Jurkat, Clone E6-1 (cell line): ENCODE measurements at regions not wholly inside any gene's neighbourhood (a gene's known extent, or its start where the extent isn't known, plus 50 kb on each side); places are given as distances from the start of the nearest gene placed in this dataset.
A peak's percentile ranks its signal among the peaks of the same experiment; 100 is the strongest.

ENCODE experiments used
- DNase-seq: peaks from one replicate; pipeline ENCODE4 v3.0.0-alpha.2; 2011; ENCODE audit warnings: low read depth, low spot score
- H3K4me3 ChIP-seq: 2 replicates; pipeline ENCODE4 v1.5.1; 2011; ENCODE audit warnings: mild to moderate bottlenecking, low read length, control low read depth, moderate library complexity

- no peak overlapping the region for H3K4me3 ChIP-seq
- no peak for DNase-seq
Measured at GRCh38 chr6:40210628-40211056, 276.4 kb upstream of the MOCS1 start.

DNA sequence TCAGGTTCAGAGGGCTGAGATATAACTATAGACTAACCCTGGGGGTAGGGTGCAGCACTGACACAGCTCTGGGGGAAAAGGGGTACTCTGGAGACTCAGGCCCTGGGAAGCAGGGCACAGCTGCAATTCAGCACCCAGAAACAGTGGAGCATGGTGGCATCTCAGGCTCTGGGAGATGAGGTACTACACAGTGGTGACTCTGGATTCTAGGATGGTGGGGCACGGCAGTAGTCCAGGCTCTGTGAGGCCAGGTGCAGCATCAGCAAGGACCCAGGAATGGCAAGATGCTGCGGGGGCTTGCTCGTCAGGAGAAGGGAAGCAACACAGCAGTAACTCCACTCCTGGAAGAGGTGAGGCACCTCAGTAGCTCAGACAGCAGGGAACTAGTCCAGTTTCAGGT is 271.5 kb upstream of the MOCS1 start:
- DNase-seq, result no peak
- H3K4me3 ChIP-seq, result no peak overlapping the region

- H3K4me3 ChIP-seq, result no peak overlapping the region
- no peak for DNase-seq
Measured at GRCh38 chr6:40205004-40205403, 270.7 kb upstream of the MOCS1 start.

- no peak for DNase-seq
- no peak overlapping the region for H3K4me3 ChIP-seq
Measured at GRCh38 chr6:40197371-40197770, 263.1 kb upstream of the MOCS1 start.

- no peak overlapping the region for H3K4me3 ChIP-seq
- no peak for DNase-seq
Measured at GRCh38 chr6:40196135-40196518, 261.9 kb upstream of the MOCS1 start.

DNA sequence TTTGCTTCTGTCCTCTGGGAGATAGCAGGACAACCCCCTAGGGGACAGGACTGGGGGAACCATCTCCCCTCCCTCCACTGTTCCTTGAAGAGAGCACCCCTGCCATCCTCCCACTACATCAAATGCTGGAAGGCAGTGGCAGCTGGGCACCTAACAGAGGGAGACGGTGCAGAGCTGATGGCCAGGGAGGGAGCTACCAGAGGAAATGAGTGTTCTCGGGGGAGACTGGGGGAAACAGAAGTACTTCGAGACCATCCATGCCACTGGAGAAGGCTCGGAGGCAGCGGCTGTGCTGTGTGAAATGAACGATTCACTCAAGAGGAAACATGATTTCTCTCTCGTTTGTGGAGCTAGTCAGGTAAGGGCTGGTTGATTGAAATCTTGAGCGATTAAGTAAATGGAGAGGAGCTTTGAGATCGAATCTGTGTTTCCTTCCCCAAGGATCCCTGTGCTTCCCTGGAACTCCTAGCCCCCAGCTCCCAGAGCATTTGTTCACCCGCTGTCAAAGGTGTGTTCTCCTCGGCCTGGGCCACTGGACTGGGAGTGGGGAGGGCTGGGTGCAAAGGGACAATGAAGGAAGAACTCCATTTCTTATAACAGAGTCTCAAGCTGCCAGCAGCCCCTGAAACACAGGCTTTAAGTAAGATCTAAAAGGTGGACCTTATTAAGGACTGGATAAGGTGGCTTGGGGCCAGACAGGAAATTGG is 261.3 kb upstream of the MOCS1 start:
- no peak for DNase-seq
- H3K4me3 ChIP-seq, result no peak overlapping the region

- peak; percentile 6 for DNase-seq
- H3K4me3 ChIP-seq, result no peak overlapping the region
Measured at GRCh38 chr6:40194447-40195170, 260.3 kb upstream of the MOCS1 start.

- no peak overlapping the region for H3K4me3 ChIP-seq
- no peak for DNase-seq
Measured at GRCh38 chr6:40192516-40192915, 258.3 kb upstream of the MOCS1 start.

DNA sequence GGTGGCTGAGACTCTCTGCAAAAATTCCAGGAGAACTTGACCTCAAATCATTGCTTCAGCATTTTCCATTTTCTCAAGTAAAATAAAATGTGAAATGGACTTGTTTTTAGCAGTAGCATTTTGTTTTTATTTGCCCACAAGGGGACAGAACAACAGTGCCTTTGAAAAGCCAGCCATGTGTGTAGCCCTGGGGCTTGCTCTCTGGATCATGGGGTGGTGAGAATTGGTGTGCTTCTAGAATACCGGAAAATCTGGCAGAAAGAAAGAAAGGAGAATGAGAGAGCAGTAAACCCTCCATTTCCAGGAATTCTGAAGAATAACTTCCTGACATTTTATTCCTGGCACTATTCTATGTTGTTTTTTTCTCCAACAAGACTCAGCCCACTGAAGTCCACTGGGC is 254.7 kb upstream of the MOCS1 start:
- DNase-seq, result no peak
- no peak overlapping the region for H3K4me3 ChIP-seq

DNA sequence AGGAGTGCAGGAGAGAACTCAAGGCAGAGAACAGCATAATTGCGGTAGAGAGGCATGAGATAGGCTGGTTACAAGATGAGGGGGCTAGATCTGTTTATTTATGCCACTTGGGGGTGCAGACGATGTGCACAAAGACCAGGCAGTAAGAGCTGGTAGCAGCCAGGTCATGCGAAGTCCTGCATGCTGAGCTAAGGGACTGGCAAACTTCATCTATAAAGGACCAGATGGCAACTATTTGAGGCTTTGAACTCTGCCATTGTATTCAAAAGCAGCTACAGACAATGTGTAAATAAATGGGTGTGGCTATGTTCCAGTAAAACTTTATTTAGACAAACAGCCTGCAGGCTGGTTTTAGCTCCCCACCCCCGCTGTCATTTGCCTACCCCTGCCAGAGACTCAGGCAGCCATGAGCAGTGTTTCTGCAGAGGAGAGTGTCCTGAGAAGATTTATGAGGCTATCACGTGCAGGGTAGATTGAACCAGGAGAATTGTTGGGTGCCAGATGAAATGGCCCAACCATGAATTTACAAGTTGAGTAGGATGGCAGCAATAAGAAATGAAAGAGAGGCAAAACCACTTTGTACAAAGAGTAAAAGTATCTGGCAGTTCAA is 253.4 kb upstream of the MOCS1 start:
- H3K4me3 ChIP-seq, result no peak overlapping the region
- DNase-seq, result no peak

- H3K4me3 ChIP-seq, result no peak overlapping the region
- no peak for DNase-seq
Measured at GRCh38 chr6:40185486-40185885, 251.2 kb upstream of the MOCS1 start.

GRCh38 chr6:40183902-40184301 is 249.6 kb upstream of the MOCS1 start:
- H3K4me3 ChIP-seq, result no peak overlapping the region
- DNase-seq, result no peak

DNA sequence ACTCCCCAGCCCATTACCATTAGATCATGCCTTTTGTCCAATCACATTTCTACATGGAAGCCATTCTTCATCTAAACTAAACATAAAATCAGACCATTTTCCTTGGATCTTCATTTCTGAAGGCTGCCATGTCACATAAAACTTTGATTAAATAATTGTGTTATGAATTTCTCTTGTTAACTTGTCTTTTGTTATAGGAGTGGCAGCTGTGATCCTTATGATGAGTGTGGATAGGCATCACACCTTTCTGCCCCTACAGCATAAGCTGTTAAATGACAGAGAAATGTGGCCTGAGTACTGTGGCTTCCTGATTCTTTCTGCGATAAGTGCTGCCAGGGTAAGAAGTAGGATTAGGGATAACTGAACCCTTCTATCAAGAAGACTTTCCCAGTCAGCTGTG is 247.1 kb upstream of the MOCS1 start:
- H3K4me3 ChIP-seq, result no peak overlapping the region
- no peak for DNase-seq

GRCh38 chr6:40180271-40180670 is 246.0 kb upstream of the MOCS1 start:
- DNase-seq, result no peak
- no peak overlapping the region for H3K4me3 ChIP-seq

- no peak overlapping the region for H3K4me3 ChIP-seq
- DNase-seq, result no peak
Measured at GRCh38 chr6:40179496-40179895, 245.2 kb upstream of the MOCS1 start.

DNA sequence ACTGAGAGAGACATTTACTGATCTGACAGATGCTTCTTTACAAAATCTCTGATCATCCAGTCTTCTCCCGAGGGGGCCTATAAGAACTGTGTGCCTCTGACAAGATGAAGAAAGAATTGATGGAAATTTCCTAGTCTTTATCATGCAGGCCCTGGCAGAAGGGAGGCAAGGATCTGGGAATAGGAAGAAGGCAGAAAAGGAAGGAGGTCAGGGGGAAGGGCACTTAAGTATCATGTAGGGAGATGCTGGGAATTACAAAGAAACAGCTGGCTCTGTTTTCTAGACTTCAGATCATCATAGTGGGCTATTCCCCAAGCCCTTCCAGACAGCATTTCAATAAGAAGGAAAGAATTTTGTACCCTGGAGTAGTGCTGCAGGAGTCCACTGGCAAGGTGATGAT is 243.3 kb upstream of the MOCS1 start:
- H3K4me3 ChIP-seq, result no peak overlapping the region
- no peak for DNase-seq

DNA sequence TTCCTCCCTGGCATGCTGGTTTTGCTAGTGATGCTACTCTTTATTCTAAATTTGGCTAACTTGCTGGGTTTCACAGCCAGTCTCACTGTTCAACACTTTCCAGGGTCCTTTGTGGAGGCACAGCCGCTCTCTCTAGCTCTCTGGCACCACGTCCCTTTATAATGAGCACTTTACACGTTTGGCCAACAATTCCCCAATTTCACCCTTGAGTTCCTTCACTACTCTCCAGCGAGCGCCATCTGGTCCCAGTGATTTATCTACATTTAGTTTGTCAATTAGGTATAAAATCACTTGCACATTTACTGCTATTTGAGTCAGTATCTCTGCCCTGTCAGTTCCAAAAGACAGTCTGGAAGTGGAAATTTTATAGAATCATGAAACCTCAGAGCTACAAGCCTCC is 241.9 kb upstream of the MOCS1 start:
- no peak for DNase-seq
- H3K4me3 ChIP-seq, result no peak overlapping the region

- H3K4me3 ChIP-seq, result no peak overlapping the region
- DNase-seq, result no peak
Measured at GRCh38 chr6:40172272-40172671, 238.0 kb upstream of the MOCS1 start.

DNA sequence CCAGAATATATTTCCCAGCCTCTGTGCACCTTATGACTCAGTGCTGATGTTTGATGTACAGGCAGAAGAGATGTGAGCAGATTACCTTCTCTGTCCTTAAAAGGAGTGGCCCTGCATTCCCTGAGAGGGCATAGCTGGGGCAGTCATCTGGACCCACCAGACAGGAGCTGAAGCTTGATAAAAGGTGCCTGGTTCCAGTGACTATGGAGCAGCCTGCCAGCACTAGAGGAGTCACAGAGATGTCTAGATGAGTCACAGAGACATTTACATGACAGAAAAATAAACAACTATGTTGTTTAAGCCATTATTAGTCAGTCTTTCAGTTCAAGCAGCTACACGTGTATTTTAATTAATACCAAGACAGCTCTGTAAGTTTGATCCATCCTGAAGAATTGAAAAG is 237.1 kb upstream of the MOCS1 start:
- DNase-seq, result no peak
- no peak overlapping the region for H3K4me3 ChIP-seq

GRCh38 chr6:40170856-40171255 is 236.6 kb upstream of the MOCS1 start:
- no peak for DNase-seq
- no peak overlapping the region for H3K4me3 ChIP-seq

- H3K4me3 ChIP-seq, result no peak overlapping the region
- no peak for DNase-seq
Measured at GRCh38 chr6:40169878-40170277, 235.6 kb upstream of the MOCS1 start.
